ENCODE measurements at regions not wholly inside any gene's neighbourhood (a gene's known extent, or its start where the extent isn't known, plus 50 kb on each side); places are given as distances from the start of the nearest gene placed in this dataset.
"Not testable (repeated sequence)": the region's sequence is repeated elsewhere in the genome, so short reads cannot be mapped to it uniquely, and the experiment has no call there.

DNA sequence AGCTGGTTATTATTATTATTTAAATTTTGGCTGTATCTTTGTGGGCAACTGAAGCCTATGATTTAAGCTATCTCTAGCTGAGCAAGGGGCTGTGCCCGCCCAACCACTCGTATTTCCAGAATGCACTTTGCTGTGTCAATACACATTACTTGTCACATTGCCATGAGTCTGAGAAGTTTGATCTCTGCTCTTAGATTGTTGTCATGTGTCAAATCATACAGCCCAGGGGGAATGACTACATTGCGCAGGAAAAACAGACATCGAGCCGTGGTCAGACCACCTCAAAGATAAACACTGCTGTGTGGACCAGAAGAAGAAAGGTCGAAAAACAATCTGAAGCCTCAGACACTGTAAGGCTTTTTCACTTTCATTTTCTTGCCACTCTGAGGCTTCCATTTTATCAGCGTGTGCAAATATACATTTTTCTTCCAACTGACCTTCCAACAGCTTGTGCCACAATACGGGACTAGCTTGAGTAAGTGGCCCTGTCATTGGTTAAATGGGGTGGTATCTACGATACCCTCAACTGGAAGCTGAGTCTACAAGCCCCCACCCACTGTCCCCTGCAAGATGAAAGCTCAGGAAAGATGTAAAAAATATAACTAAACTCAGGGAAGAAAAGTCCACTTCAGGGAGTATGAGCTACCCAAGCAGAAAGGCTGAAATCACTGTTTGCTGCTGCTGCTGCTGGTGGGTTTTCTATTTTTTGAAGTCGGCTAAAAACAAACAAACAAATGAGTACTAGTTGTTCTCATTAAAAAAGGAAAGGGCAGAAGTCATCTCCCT lies 603.0 kb downstream of the BNC2 start:
- DNase-seq (ENCODE audit: extremely low read depth, low read depth), result no peak

GRCh38 chr9:16268067-16268881 lies 602.2 kb downstream of the BNC2 start:
- DNase-seq (ENCODE audit: extremely low read depth, low read depth), result no peak

GRCh38 chr9:16271967-16272366 lies 598.5 kb downstream of the BNC2 start:
- DNase-seq (ENCODE audit: extremely low read depth, low read depth), result no peak

- DNase-seq (ENCODE audit: extremely low read depth, low read depth), result no peak
These were observed 597.7 kb downstream of the BNC2 start for GRCh38 chr9:16272776-16273175.

DNA sequence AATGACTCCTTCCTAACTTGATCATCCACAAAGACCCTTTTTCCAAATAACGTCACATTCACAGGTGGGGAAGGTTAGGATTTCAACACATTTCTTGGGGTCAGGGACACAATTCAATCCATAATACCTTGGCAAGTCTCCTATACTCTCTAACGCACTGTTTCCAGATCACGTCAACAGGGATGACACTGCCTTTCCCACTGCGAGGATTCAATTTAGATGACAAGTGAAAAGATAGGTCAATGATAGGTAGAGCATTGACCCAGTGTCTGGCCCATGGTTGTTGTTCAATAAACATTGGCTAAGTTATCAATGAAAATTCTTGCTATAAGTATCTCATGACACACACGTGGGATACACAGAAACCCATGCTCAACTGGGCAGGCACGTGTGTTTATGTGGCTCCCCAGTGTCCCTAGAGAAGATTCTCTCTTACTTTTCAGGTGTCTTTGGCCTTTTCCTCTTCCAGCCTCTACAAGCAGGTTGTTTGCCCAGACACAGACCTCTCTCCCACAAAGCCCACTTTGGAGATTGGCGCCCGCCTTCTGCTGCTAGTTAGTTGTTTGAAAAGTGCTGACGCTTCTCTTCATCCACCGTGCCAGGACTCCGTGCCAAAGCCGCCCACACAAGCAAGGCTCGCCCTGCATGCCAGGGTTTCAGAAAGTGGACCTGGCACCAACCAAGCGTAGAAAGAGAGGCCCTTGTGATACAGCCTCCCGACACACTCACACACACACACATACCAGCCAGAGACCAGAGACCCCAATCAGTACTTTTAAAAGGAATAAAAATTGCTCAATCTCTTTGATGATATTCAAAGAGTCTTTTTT lies 594.5 kb downstream of the BNC2 start:
- no peak for DNase-seq (ENCODE audit: extremely low read depth, low read depth)

GRCh38 chr9:16276866-16277265 lies 593.6 kb downstream of the BNC2 start:
- no peak for DNase-seq (ENCODE audit: extremely low read depth, low read depth)

- DNase-seq (ENCODE audit: extremely low read depth, low read depth), result no peak
These were observed 593.0 kb downstream of the BNC2 start for GRCh38 chr9:16277471-16277960.

- DNase-seq (ENCODE audit: extremely low read depth, low read depth), result no peak
These were observed 592.0 kb downstream of the BNC2 start for GRCh38 chr9:16278326-16278999.

- no peak for DNase-seq (ENCODE audit: extremely low read depth, low read depth)
These were observed 588.8 kb downstream of the BNC2 start for GRCh38 chr9:16281707-16282106.

DNA sequence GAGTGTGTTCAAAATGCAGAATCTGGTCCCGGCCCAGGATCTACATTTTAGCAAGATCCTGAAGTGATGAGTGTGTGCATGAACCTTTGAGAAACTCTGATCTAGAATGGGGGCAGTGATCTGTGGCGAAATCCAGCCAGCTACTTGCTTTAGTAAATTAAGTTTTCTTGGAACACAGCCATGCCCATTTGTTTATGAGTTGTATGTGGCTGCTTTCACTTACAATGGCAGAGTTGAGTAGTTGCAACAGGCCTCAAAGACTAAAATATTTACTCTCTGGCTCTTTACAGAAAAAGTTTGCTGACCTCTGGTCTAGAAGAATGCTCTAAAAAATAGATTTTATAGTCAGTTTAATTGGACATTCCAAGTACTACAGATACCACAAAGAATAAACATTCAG lies 588.3 kb downstream of the BNC2 start:
- no peak for DNase-seq (ENCODE audit: extremely low read depth, low read depth)

DNA sequence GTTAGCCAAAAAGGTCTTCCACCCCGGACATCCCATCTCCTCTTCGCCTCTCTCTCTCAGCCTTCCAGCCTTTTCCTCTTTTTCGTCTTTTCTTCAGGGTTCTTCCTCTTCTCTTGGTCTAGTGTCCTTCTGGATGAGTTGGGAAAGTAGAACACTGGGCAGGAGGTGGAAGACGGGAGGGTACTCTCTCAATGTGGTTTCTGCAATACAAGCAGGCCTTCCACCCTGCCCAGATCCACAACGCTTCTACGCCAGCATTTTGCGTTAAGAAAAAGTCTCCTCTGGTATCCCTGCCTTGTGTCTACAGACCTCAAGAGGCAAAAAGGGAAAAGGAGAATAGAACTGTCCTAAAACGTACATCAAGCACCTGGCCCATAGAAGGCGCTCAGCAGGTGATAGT lies 587.8 kb downstream of the BNC2 start:
- DNase-seq (ENCODE audit: extremely low read depth, low read depth), result no peak

GRCh38 chr9:16286160-16286559 lies 584.3 kb downstream of the BNC2 start:
- DNase-seq (ENCODE audit: extremely low read depth, low read depth), result no peak

GRCh38 chr9:16289639-16290038 lies 580.8 kb downstream of the BNC2 start:
- DNase-seq (ENCODE audit: extremely low read depth, low read depth), result no peak

DNA sequence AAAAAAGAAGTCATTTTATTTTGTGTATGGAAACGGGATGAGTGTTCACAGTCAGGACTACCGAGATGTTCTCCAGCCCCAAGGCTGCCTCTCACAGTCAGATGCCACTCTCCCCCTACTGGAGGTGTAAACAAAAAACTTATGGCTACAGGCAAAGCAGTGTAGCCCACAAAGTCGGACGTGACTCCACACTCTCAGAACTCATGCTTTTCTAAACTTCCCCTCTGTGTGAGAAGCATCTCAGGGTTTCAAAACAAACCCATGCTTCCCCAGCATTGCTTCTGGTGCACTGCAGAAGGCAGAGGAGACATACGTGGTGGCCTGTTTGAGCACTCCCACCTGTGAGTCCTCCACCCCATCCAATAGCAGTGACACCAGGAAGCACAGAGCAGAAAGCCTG lies 580.3 kb downstream of the BNC2 start:
- DNase-seq (ENCODE audit: extremely low read depth, low read depth), result no peak

DNA sequence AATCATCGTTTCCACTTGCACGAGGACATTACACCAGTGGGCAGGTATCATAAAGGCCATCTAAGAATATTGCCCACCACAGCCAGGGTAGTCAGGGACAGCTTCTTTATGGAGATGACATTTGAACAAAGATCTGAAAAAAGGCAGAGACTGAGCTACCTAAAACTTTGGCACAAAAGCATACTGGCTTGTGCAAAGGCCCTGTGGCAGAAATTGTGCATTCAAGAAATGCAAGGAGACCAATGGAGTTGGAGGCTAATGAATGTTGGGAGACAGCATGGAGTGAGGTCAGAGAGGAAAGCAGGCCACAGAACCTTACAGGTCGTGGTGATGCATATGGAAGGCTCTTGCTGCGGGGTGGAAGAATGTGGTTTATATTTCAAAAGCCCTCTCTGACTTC lies 578.5 kb downstream of the BNC2 start:
- DNase-seq (ENCODE audit: extremely low read depth, low read depth), result no peak

- no peak for DNase-seq (ENCODE audit: extremely low read depth, low read depth)
These were observed 576.9 kb downstream of the BNC2 start for GRCh38 chr9:16293610-16294009.

DNA sequence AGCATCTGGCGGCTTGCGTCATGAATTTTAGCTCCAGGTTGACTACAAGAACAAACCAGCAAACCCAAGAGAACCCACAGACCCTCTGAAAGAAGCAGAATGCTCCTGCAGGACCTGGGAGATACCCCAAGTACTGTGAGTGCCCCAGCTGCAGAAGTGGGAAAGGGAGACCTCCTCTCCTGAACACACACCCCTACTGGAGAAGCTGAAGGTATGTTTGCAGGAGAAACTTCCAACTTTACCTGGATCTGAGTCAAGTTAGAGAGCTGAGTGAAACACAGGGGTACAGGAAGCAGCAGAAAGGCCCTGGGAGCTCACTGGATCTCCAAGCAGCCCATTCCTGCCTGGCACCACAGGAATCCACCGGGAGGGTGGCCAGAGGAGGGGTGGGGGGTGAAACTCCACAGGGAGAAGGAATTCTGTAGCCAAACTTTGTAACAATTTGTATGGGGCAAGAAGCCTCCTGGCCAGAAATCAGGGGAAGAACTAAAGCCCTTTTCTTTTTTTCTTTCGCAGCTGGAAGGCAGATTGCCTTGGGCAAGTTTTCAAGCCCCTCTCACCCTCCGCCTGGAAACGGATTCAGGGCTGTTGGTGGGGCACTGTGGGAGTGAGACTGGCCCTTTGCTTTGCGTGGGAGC lies 576.2 kb downstream of the BNC2 start:
- DNase-seq (ENCODE audit: extremely low read depth, low read depth), result no peak

DNA sequence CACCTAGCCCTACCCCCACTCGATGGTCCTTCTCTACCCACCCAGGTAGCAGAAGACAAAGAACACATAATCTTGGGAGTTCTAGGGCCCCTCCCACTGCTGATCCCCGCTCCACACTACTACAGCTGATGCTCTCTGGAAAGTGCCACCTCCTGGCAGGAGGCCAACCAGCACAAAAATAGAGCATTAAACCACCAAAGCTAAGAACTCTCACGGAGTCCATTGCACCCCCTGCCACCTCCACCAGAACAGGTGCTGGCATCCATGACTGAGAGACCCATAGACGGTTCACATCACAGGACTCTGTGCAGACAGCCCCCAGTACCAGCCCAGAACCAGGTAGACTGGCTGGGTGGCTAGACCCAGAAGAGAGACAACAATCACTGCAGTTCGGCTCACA lies 575.5 kb downstream of the BNC2 start:
- not testable (repeated sequence) for DNase-seq (ENCODE audit: extremely low read depth, low read depth)

- not testable (repeated sequence) for DNase-seq (ENCODE audit: extremely low read depth, low read depth)
These were observed 571.1 kb downstream of the BNC2 start for GRCh38 chr9:16299368-16299767.

DNA sequence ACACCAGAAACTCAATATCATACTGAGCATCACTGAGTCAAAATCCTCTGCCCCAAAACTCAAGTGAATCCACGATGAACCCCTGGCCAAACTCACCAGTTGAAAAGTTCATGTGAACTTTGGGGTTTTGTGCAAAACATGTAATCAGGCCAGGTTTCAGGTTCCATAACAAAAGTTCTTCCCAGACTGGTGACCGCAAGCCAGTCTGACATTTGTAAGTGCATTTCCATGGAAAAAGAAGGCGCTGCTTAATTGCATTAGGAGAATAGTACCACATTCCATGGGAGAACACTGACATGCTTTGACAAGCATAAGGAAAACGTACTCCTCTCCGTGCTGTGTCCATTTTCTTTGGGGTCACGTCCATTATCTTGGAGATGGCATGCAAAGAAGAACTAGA lies 567.0 kb downstream of the BNC2 start:
- no peak for DNase-seq (ENCODE audit: extremely low read depth, low read depth)

Data from NCI-H460 (cell line).